HG03571 (cell line): ENCODE measurements at regions not wholly inside any gene's neighbourhood (a gene's known extent, or its start where the extent isn't known, plus 50 kb on each side); places are given as distances from the start of the nearest gene placed in this dataset.
A peak's percentile ranks its signal among the peaks of the same experiment; 100 is the strongest.

Experiments
- ATAC-seq: cut with Tn5 transposase; IDR thresholded peaks from one replicate; pipeline ENCODE4 v1.9.1; 2021; ENCODE audit not compliant: unreplicated experiment

GRCh38 chr3:59593380-59593779, 543.6 kb upstream of the CFAP20DC start:
- no peak for ATAC-seq

GRCh38 chr3:59580996-59581395, 531.2 kb upstream of the CFAP20DC start:
- ATAC-seq = no peak

DNA sequence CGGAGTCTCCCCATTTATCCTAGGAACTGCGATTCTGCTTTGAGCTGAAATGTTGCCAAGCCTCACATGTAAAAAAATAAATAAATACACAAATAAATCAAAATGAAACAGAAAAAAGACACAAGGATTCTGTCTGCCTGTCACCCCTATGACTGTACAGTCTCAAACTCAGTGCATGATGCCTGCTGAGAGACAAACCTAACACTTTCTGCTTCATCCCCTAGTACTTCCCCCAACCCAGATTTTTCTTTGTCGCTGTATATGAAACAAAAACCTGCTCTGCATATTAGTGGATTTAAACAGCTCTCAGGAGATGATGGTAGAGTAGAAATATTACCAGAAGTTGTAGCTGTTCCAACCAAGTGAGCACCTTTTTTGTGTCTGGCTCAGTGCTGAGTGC, 530.7 kb upstream of the CFAP20DC start:
- no peak for ATAC-seq

GRCh38 chr3:59578129-59578528, 528.3 kb upstream of the CFAP20DC start:
- ATAC-seq = no peak

GRCh38 chr3:59576606-59577005, 526.8 kb upstream of the CFAP20DC start:
- ATAC-seq = no peak

DNA sequence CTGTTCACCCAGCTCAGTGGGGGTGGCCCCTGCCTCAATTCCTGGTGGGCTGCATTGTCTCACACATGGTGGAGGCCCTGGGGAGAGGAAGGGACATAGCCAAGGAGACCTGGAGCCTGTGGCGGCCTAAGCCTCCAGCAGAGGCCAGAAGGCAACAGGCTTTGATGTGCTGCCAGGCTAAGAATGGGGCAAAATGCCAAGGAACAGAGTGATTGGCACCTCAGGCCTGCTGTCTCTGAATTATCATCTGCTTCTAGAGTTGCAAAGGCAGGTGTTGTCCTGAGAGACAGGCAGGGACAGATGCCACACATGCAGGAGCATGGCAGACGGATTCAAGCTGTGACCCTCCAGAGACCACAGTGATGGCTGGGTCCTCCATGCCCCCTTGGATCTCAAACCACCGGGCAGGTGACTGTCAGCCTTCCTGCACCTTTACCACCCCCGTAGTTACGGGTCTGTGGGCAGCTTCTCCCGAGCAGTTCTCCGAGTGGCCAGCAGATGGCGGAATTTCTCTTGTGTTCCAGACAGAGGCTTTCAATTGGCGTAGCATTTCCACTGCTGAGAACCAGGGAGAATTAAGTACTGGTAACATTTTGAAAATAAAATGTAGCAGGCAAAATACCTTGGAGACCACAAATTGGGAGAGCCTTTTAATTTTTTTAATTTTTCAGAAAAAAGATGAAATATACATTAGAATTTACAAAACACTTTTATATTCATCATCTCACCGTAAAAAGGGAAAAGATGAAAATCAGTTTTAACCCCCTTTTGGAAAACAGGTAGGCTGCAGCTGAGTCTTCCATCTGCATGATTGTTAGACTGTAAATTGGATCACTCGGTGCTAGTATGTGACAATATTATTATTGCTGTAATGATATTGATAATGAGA, 525.5 kb upstream of the CFAP20DC start:
- peak; percentile 69 for ATAC-seq

DNA sequence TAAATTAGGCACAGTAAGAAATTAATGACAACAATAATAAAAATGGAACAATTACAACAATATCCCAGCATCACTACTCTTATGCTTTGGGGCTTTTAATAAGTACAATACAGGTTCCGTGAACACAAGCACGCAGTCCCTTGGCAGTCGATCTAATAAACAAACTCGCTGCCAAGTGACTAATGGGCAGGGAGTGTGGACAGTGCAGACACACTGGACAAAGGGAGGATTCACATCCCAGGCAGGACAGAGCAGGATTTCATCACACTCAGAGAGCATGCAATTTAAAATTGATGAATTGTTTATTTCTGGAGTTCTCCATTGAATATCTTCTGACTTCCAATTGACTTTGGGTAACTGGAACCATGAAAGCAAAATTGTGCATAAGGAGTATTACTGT, 524.1 kb upstream of the CFAP20DC start:
- no peak for ATAC-seq

DNA sequence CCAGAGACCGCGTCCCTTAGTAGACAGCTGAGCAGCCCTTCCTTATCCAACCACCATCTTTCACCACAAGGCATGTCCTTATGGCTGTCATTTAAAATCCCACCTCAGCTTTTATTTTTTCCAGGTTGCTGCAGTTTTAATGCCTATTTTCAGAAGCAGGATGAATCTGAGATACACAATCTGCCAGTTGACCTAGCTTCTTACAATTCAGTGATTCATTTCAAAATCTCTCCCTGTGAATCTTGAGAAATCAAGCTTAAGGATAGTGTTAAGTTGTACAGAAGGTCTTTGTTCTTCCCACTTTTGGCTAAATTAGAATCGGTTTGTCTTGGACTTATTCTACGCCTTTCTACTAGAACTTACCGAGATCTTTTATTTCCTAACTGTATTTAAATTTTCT, 522.3 kb upstream of the CFAP20DC start:
- ATAC-seq = no peak

DNA sequence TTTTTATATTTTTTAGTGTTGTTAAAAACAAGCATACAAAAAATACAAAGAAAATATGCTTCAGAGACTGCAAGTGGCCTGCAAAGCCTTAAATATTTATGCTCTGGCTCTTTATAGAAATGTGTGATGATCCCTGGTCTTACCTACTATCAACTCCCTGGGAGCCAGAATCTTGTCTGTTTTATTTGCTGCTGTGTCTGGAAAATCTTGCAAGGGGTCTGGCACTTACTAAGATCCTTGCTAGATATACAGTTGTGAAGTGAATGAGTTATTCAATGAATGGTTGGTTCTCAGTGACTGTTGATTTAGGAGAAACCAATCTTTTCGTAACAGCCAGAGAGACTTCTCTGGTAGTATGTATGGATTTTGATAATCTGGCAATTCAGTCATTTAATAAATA, 521.0 kb upstream of the CFAP20DC start:
- ATAC-seq = no peak

GRCh38 chr3:59567661-59568060, 517.8 kb upstream of the CFAP20DC start:
- no peak for ATAC-seq

DNA sequence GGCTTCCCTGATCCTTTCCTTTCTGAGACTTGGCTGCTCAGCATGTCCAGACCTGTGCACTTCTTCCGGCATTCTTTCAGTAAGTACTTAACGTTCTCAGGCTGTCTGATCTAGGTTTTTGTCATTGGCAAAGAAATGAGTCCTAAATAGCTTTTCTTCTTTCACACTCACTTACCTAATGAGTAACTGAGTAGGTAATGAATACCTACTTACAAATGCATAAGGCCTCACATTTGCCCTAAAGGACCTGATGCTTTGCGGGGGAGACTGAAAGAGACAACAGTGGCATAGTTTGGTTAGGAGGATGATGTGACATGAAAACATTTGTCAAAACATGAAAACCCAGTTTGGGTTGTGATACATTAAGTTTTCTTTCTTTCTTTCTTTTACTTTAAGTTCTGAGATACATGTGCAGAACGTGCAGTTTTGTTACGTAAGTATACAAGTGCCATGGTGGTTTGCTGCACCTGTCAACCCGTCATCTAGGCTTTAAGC, 516.7 kb upstream of the CFAP20DC start:
- ATAC-seq = peak; percentile 99

DNA sequence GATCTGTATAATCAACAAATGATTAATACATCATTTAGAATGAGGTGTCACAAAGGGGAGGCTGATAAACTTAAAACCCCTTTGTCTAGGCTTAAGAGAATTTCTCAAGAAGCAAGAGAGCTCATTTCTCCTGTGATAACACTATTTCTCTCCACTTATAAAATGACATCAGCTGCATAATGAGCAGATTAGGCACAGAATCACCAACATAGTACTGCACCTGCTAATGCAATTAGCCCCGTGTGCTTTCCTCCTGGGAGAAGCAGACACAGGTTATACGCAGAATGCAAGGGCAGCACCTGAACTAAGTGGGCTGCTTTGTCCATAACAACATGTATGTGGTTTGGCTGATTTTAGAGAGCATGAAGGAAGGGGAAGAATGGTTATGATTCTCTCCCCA, 515.3 kb upstream of the CFAP20DC start:
- no peak for ATAC-seq

DNA sequence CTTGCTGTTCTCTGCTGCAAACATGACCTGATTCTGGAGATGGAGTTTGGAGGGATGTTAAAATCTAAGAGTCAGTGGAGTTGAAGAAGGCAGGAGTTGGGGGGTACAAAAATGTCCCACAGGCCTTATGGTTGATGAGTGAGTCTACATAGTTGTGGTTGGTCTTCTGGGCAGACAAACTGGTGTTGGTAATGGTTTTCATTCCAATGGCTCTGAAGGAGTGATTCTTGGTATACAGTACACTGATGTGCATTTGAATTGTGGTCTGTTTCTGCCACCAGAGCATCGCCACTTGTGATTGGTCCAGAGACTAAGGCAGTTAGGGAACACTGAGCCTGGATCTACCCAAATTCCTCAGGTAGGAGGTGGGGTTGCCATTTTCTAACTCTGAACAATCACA, 514.1 kb upstream of the CFAP20DC start:
- no peak for ATAC-seq

- no peak for ATAC-seq
Measured at GRCh38 chr3:59563072-59563605, 513.3 kb upstream of the CFAP20DC start.

DNA sequence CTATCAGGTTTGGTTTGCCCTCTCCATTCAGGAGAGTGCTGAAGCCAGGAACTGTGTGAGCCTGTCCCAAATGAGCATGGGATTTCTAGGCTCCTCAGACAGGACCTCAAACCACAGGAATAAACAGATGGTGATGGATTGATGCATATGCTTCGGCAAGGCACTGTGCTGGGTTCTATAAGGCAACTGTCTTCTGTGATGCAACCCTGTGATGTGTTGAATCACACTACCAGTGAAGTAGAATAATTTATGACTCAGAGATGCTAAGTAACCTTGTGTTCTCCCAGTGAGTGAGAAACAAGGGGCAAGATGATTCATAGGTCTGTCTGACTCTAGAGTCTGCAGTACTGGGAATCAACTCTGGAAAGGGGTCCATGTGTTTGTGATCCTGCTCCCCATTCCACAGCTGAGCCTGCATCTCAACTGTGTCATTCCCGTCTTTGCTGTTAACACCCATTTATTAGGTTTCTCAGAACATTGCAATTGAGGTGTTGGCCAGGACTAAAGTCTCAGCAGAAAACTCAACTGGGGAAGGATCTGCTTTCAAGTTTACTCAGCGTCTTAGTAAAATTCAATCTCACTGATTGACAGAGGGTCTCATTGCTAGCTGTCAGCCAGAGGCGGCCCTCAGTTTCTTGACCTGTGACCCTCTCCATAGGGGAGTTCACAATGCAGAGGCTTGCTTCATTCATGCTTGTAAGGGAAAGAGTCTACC, 510.1 kb upstream of the CFAP20DC start:
- ATAC-seq = no peak

DNA sequence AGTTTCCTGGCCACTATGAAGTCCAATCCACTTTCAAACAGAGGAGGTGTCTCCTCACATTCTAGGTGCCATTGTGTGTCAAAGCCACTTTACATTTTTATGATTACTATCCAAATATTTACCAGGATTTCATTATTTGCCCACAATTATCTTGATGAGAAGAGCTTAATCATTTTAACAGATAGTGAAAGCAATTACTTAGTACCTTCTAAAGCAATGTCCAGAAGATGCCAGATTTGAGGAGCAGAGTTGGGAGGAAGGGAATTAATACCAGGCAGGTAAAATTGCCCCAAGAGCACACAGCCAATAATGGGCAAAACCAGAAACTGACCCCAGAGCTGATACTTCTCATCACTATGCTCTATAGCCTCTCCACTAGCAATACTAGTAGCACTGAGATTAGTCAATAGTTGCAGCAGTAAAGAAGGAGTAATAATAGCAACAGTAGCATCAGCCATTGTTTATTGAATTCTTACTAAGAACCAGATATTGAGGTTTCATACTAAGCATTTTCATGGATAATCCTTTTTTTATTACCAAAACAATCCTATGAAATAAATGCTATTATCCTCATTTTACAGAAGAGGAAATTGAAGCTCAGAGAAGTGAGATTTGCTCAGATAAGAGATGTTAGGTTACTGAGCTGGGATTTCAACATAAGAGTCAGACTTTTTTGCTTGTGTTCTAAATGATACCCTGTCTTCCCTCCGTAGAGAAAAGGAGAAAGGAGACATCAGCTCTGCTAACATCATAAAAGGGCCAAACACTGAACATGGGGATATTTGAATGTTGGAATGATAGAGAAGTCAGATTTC, 509.3 kb upstream of the CFAP20DC start:
- ATAC-seq = no peak

- ATAC-seq = no peak
Measured at GRCh38 chr3:59555593-59556315, 505.9 kb upstream of the CFAP20DC start.

DNA sequence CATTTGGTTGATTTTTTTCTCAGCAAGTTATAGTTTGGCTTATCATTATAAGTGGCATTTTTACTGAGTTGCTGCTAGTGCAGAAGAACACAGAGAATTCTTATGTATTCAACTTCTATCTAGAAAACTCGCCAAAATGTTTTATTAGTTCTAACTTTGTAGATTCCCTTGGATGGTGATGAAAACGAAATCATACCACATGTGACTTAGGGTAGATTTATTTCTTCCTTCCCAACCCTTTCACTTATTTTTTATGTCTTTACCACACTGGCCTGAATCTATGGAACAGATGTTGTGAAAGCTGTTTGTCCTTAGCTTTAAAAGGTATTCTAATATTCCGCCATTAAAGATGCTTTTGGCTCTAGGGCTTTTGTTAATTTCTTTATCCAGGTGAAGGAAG, 503.3 kb upstream of the CFAP20DC start:
- no peak for ATAC-seq

DNA sequence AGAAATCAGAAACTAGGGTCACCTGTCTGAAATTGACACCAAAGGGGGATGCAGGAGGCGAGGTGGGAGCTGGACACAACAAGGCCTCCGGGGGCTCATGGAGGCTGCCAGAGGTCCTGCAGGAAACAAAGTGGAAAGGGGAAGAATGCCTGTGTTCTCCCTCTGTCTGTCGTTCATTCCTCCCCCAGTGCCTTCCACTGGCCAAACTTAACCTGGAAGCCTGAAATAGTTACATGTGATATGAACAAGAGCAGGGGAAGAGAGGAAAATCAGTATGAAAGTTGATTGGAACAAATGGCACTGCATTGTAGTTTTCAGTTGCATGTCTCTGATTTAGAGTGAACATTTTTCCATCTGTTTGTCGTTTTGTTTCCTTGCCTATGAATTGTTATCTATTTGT, 502.0 kb upstream of the CFAP20DC start:
- no peak for ATAC-seq

DNA sequence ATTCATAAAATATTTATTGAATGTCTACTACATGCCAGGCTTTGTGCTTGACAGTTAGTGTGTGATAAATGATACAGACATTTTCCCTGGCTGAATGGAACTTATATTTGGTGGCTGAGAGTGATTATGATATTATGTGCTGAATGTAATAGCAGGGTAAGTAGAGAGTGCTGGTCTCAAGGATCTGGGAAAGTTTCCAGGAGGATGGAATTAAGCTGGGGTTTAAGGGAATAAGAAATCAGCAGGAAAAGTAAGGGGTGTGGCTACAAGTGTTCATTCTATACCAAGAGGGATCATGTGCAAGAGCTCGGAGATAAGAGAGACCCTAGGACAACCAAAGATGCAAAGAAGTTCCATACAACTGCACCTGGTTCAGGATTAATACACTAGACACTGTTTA, 500.1 kb upstream of the CFAP20DC start:
- no peak for ATAC-seq
